ENCODE measurements at regions not wholly inside any gene's neighbourhood (a gene's known extent, or its start where the extent isn't known, plus 50 kb on each side); places are given as distances from the start of the nearest gene placed in this dataset.

DNA sequence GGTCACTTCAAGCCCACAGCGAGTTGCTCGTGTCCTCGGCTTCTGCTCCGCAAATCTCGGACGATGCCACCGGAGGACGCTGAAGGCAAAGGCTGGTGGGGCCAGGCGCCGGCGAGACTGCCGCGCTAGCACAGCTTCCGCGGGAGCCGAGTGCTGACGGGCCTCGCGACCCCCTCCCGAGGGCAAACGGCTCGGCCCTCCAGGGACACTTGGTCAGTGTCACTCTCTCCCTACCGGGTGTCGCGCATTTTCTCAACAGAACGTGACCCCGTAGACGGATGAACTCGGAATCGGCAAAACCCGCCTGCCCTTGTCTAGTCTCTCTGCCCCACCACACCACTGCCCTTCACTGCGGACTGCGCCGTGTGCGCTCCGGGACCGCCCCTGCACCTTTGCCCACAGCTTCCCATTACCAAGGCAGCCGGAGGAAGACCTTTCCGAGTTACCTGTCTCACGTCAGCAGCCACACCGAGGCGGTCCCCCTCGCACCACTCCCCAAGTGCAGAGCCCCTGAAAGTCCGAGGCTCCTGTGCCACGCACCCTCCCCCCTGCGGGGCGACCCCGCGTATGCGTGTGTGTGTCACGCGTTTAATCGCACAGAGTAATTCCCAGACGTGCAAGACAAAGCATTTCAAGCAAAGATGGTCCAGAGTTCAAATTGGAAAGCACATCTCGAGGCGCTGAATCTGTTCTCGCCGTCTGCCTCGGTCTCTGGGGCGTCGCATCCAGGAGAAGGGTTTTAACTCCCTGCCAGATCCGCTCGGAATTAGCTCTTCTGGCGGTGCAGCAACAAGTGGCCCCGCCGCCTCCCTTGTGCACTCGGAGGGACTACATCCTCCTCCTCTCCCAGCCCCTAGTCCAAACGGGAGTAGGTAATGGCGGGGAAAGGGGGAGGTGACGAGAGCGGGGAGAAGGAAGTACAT, 245.0 kb upstream of the TOPAZ1 start:
- DNase-seq: no peak

DNA sequence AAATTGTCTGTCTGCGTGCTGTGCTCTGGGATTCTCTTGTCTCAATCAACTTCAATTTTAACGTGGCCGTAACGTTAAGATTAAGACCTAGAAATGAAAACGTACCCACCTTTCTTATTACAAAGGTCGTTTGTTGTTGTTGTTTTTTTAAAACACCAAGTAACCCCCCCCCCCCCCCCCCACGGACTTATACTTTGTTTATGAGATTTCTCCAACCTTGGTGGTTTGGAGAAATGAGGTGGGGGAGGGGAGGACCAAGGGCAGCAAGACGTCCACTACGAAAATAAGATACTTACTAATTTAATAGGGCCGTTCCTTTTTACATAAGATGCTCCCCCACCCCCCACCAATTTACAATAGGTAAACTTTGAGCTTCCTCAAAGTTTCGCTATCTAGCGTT, 244.4 kb upstream of the TOPAZ1 start:
- DNase-seq: no peak

GRCh38 chr3:43997788-43998369, 243.8 kb upstream of the TOPAZ1 start:
- no peak for DNase-seq

DNA sequence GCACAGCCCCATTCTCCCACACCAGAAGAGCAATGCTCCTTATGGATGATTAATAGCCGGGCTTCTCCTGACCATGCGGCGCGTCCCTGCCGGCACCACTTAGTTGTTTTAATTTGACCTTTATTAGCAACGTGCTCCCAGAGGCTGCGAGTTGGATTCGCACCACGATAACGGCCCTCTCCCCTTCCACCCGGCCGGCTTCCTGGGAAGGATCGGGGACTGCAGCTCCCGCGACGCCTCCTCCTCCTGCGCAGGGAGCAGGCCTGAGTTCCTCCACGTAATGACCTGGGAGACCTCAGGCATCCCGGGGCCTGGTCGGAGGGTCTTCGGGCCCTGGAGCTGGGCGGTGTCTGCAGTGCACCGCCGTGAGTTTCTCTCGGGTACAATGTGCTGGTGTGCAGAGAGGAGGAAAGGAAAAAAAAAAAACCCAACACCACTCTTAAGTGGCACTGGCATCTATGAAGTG, 243.3 kb upstream of the TOPAZ1 start:
- DNase-seq: no peak

DNA sequence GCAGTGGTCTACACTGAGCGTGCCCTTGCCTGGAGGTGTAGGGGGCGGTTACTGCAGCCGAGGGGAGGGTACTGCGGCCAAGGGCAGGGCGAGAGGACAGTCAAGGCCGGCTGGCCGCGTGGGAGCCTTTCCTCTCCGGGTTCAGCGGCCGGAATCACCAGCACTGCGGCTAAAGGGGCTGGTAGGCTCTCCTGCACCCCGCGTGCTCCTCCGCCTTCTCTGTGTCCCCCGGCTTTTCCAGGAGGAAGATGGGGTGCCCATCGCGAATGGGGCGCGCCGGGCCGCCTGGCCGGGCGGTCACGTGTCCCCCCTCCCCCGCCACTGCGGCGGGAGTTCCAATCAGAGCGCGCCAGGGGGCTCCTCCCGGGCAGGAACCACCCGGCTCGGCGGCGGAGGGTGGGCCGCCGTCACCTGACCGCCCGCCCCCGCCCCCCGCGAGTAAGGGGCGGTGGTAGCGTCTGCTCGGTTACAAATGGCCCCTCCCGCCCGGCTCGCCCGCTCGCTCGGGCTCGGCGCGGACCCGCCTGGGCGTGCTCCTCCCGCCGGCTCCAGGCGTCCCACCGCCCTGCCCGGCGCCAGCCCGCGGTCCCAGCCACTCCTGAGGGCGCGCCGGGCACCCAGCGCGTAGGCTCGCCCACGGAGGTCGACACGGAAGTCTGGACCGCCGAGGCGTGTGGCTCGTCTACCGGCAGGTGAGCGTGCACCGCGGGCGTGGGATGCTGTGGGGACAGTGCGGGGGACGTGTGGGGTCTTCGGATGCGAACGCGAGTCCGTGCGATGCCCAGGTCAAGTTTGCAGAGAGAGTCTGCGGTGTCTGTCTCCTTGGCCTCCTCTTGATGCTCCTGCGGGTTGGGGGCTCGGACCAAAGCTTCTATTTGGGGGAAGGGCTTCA, 242.6 kb upstream of the TOPAZ1 start:
- no peak for DNase-seq

DNA sequence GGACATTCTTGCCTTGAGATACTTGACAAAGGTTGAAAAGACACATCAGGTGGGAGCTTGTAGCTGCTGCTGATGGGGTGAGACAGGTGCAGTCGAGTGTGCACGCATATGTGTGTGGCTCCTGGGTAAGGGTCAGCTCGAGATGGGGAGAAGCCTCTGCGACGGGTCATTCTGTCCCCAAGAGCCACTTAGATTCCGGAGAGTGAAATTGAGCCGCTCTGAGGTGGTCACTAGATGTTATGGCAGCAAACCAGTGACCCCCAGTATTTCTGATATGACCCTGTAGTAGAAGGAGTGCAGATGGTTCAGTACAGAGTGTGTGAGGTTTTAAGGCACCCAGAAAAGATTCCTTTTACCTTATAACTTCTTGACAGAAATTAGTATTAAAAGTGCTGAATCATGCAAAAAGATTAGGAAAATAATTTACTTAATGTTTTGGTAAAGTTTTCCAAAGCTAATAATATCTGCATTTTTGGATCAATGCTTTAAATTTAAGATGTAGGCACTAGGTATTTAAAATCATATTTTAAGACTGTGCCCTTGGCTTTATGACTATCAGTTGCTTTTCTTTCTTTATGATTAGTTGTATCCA, 241.9 kb upstream of the TOPAZ1 start:
- DNase-seq: no peak

- no peak for DNase-seq
These were observed 241.1 kb upstream of the TOPAZ1 start for GRCh38 chr3:44000586-44000985.

DNA sequence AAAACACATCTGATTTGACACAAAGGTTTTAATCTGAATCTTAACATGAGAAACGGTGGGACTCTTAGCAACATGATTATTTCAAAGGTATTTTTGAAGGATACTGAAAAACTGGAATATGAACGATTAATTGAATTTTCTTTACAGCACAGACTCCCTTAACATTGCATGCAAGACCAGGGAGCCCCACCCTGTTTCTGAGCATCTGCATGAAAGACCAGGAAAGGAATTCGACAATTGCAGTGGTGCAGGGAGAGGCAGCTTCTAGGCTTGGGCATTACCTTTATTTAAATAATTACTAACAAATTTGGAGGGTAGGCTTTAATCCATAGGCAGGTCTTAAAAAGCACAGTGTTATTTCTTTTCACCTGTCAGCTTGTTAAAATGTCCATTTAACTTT, 240.6 kb upstream of the TOPAZ1 start:
- no peak for DNase-seq

DNA sequence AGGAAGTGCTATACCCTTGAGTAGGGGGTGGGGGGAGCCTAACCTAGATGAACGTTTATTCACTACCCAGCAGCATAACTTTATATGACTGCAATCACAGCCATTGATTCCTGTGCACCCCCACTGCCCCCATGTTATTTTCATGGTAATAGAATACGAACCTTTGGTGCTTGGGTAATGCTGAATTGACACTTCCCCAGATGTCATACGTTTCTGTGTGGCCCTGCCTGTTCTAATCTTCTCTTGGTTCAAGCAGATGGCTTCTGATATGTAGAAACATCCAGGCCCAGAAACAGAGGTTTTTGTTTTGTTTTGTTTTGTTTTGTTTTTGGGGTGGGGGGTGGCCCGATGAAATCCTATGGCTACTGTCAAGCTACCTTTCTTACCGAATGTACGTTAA, 237.9 kb upstream of the TOPAZ1 start:
- no peak for DNase-seq

GRCh38 chr3:44011680-44012079, 230.0 kb upstream of the TOPAZ1 start:
- no peak for DNase-seq

- no peak for DNase-seq
These were observed 229.4 kb upstream of the TOPAZ1 start for GRCh38 chr3:44012160-44012899.

DNA sequence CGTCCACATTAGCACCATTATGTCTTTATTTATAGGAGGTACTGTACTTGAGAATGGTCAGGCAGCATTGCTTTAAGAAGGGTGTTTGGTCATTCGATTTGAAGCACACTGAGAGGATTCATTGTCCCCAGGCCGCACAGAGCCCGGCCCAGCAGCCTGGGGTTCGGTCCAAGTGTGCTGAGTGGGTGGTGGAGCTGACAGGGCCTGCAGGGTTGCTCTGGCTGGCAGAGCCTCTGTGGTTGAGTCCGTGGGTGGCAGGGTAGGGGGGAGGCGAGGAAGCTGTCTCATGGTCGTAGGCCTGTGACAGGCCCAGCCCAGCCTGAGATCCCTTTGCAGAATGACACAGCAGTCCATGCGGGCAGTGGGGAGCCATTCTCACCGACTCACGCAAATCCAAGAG, 227.7 kb upstream of the TOPAZ1 start:
- DNase-seq: no peak

DNA sequence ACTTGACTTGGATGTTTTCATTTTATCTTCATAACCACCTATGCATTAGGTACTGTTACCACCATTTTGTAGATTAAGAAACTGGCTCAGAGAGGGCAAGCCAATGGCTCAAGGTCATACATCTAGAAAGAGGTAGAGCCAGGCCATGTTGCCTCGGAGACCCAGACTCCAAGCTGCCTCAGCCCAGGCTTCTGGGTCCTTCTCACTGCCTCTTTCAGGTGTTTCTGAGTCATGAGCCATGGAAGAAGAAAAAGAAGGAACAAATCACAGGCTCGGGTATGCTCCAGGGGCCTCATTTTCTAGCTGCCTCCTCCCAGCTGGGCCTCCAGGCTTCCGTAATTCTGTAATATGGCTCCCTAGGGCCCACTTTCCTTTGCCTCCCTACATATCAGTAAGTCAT, 226.5 kb upstream of the TOPAZ1 start:
- no peak for DNase-seq

DNA sequence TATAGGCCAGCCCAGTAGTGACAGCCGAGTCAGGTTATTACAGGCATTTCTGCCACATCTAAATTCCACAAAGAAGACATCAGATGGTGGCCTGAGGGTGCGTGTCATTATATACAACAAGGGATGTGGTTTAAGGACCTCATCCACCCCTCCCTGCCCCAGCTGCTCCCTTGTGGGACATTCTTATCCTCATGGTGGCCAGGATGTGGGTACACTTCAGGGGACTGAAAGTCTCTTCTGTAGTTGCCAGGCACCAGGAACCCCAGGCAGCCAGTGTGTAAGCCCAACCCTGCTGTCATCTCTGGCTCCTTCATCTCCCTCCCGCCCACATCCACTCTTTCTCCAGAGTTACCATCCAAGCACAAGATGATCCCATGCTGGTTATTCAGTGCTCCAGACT, 224.9 kb upstream of the TOPAZ1 start:
- no peak for DNase-seq

- DNase-seq: no peak
These were observed 222.8 kb upstream of the TOPAZ1 start for GRCh38 chr3:44018926-44019325.

DNA sequence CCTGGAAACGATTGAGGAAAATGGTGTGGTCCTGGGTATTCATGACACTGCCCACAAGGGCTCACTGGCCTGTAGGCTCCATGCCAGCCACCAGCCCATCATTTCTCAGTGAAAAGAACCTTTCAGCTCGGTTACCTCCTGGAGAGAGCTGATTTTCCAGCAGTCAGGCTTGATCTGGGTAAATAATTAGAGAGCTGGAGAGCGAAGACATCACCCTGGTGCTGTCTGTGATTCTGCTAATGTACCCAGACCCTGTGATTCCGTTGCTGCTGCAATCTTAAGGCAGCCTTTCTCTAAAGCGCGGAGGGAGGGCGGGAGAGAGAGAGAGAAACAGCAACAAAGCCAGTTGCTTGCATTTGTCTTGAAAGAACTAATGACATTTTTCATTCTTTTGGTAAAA, 221.9 kb upstream of the TOPAZ1 start:
- no peak for DNase-seq

DNA sequence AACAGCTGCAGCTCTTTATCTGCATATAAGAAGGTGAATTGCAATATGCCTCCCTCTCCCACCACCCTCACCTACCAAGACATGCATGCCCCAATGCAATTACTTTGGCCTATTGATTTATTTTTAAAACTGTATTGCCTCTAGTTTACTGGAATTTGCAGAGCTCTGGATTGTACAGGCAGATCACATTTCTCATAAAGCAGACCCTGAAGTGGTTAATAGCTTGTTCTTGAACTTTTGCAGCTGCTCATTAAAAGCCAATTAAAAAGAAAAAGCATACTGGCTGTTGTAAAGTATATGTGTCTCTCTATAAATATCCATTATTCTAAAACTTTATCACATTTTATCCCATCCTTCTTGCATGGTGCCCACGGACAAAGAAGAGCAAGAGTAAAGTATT, 221.5 kb upstream of the TOPAZ1 start:
- DNase-seq: no peak

DNA sequence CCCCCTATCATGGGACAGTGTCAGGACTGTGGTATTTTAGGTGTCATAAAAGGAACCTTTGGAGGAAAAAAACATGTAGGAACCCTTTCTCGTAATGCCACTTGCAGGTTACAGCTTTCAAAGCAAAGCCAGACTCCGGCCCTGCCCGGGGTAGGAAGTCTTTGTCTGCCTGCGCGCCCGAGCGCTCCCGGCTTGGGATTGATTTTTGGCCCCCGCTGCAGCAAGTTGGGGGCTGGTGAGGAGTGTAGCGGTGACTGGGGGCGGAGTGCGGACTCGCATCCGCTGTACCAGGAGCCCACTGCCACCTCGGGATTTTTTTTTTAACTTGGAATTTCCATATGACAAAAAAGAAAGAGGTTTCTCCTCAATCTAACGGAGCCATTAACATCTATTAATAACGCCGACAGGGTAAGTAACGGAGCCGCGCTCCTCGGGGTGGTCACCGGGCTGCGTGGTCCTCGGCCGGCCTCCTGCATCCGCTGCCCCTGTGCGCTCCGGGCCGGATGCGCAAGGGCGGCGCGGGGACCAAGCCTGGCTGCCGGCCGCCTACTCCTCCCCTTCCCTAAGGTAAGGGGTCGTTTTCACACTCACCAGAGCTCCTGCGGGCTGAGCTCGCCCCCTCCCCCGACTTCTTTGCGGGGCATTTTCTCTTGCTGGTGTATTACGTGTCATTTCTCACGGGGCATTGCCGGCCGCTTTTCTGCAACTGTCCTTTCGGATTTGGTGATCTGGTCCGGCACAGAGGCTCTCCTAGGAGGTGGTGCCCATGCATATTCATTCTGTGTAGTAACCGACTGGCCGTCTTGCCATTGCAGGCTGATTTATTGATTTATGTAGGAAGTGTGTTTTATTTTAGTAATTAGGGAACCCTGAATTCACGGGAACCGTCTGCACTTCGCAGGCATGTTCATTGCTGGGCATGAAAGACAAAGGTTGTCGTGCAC, 219.8 kb upstream of the TOPAZ1 start:
- no peak for DNase-seq

DNA sequence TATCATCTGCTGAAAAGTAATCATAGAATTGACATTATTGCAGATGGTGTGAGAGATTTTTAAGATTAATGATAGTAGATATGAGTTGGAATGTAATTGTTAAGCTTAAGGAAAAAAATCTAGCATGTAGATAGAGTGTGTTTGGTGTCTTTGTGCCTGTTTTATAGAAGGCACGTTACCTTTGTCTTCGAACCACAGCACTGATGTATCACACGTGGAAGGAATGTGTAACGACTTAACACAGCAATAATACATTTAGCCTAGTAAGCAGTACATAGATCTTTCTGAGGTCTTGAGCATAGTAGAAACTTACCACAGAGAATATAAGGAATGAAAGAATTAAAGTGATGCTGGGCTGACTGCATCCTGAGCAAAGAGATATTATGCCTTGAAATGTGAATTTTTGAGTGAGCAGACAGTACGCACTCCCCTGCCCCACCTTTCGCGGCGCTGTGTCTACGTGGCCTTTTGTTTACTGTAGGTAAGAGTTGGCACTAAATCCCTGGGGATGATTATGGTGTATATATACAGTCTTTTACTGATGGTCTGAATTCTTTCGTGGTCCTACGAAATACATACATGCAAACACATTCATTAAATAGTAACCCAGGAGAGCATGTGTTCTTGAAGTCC, 217.6 kb upstream of the TOPAZ1 start:
- DNase-seq: no peak

DNA sequence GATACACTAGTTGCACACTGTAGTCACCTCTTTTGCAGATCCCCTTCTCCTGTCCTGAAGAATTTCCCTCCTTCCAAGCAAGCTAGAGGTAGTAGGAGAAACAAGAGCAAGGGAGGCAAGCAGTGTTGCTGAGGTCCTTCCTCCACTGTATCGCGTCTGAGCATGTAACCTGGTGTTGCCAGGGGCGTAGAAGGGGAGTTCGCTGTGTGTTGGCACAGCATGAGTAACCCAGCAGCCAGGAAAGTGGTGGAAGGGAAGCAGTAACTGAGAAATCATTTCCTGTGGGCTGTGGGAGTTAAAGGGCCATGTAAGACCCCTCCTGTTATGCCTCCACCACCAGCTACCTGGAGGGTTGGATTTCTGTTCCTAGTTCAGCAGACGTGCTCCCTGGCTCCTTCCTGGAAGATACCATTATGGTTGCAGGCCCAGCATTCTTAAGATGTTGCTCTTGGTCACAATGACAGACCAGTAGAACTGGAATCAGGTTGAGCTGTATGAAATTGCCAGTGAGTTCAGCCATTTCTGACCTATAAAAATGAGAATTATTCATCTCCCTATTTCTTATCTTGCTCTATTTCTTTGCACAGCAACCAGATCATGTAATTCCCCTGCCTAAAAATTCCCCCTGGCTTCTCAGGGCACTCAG, 215.3 kb upstream of the TOPAZ1 start:
- no peak for DNase-seq
